Activated CD4-positive, alpha-beta T cell treated with anti-CD3 and anti-CD28 coated beads for 1 hour (primary cell): ENCODE measurements at regions not wholly inside any gene's neighbourhood (a gene's known extent, or its start where the extent isn't known, plus 50 kb on each side); places are given as distances from the start of the nearest gene placed in this dataset.

ENCODE experiments used
- DNase-seq: peaks from one replicate; pipeline ENCODE4 v3.0.0-alpha.2; 2020

- DNase-seq: no peak
Observed at GRCh38 chr5:74250304-74251102, 390.0 kb downstream of the ENC1 start.

- DNase-seq: no peak
Observed at GRCh38 chr5:74248576-74248975, 392.0 kb downstream of the ENC1 start.

- DNase-seq: no peak
Observed at GRCh38 chr5:74244406-74244805, 396.1 kb downstream of the ENC1 start.

- no peak for DNase-seq
Observed at GRCh38 chr5:74243634-74244033, 396.9 kb downstream of the ENC1 start.

- DNase-seq: no peak
Observed at GRCh38 chr5:74242516-74242915, 398.0 kb downstream of the ENC1 start.

- no peak for DNase-seq
Observed at GRCh38 chr5:74241751-74242140, 398.8 kb downstream of the ENC1 start.

GRCh38 chr5:74240783-74241750, 399.5 kb downstream of the ENC1 start:
- DNase-seq: no peak

GRCh38 chr5:74239261-74239660, 401.3 kb downstream of the ENC1 start:
- DNase-seq: no peak

GRCh38 chr5:74237571-74238145, 402.9 kb downstream of the ENC1 start:
- DNase-seq: no peak

GRCh38 chr5:74235552-74235951, 405.0 kb downstream of the ENC1 start:
- no peak for DNase-seq

- DNase-seq: no peak
Observed at GRCh38 chr5:74233571-74233970, 407.0 kb downstream of the ENC1 start.

GRCh38 chr5:74233091-74233490, 407.4 kb downstream of the ENC1 start:
- DNase-seq: no peak

- no peak for DNase-seq
Observed at GRCh38 chr5:74232276-74232675, 408.3 kb downstream of the ENC1 start.

GRCh38 chr5:74231697-74232096, 408.8 kb downstream of the ENC1 start:
- DNase-seq: no peak

- DNase-seq: no peak
Observed at GRCh38 chr5:74226716-74227485, 413.6 kb downstream of the ENC1 start.

GRCh38 chr5:74225587-74225986, 414.9 kb downstream of the ENC1 start:
- DNase-seq: no peak

- DNase-seq: no peak
Observed at GRCh38 chr5:74224331-74224730, 416.2 kb downstream of the ENC1 start.

GRCh38 chr5:74222806-74223205, 417.7 kb downstream of the ENC1 start:
- DNase-seq: no peak

GRCh38 chr5:74221413-74221812, 419.1 kb downstream of the ENC1 start:
- no peak for DNase-seq

GRCh38 chr5:74216012-74216411, 424.5 kb downstream of the ENC1 start:
- DNase-seq: no peak

GRCh38 chr5:74212336-74212735, 428.2 kb downstream of the ENC1 start:
- DNase-seq: no peak

GRCh38 chr5:74209571-74209970, 431.0 kb downstream of the ENC1 start:
- no peak for DNase-seq
